ENCODE measurements at regions not wholly inside any gene's neighbourhood (a gene's known extent, or its start where the extent isn't known, plus 50 kb on each side); places are given as distances from the start of the nearest gene placed in this dataset.

GRCh38 chr12:24546661-24547060 is 402.2 kb downstream of the BCAT1 start:
- TF ChIP-seq EGR1 (IDR thresholded peaks at IDR 0.05): no peak
- no peak for TF ChIP-seq ZBTB7A (IDR thresholded peaks at IDR 0.05; ENCODE audit: low read depth)
- TF ChIP-seq REST (IDR thresholded peaks at IDR 0.05; ENCODE audit: low read depth): no peak
- no peak for TF ChIP-seq FOXM1 (IDR thresholded peaks at IDR 0.05; ENCODE audit: borderline replicate concordance, low read depth)

GRCh38 chr12:24546084-24546483 is 402.8 kb downstream of the BCAT1 start:
- TF ChIP-seq TCF12 (IDR thresholded peaks at IDR 0.05; ENCODE audit: low read depth): no peak
- TF ChIP-seq MAX (IDR thresholded peaks at IDR 0.05): no peak
- TF ChIP-seq CEBPB (IDR thresholded peaks at IDR 0.05): no peak
- TF ChIP-seq EP300 (IDR thresholded peaks at IDR 0.05; ENCODE audit: borderline replicate concordance): no peak
- TF ChIP-seq FOXM1 (IDR thresholded peaks at IDR 0.05; ENCODE audit: borderline replicate concordance, low read depth): no peak
- no peak for TF ChIP-seq TAF1 (IDR thresholded peaks at IDR 0.05; ENCODE audit: low read depth)
- TF ChIP-seq ZBTB7A (IDR thresholded peaks at IDR 0.05; ENCODE audit: low read depth): no peak
- TF ChIP-seq CREB1 (IDR thresholded peaks at IDR 0.05; ENCODE audit: low read depth): no peak
- no peak for TF ChIP-seq TEAD4 (IDR thresholded peaks at IDR 0.05)
- no peak for TF ChIP-seq REST (IDR thresholded peaks at IDR 0.05; ENCODE audit: low read depth)
- TF ChIP-seq EGR1 (IDR thresholded peaks at IDR 0.05): no peak
- TF ChIP-seq, protein P1, sequence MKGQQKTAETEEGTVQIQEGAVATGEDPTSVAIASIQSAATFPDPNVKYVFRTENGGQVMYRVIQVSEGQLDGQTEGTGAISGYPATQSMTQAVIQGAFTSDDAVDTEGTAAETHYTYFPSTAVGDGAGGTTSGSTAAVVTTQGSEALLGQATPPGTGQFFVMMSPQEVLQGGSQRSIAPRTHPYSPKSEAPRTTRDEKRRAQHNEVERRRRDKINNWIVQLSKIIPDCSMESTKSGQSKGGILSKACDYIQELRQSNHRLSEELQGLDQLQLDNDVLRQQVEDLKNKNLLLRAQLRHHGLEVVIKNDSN (IDR thresholded peaks at IDR 0.05): no peak
- TF ChIP-seq RAD21 (IDR thresholded peaks at IDR 0.05; ENCODE audit: low read depth): no peak
- no peak for TF ChIP-seq NFIC (IDR thresholded peaks at IDR 0.05)
- TF ChIP-seq YY1 (IDR thresholded peaks at IDR 0.05; ENCODE audit: low read depth): no peak

GRCh38 chr12:24544368-24544767 is 404.5 kb downstream of the BCAT1 start:
- TF ChIP-seq TEAD4 (IDR thresholded peaks at IDR 0.05): no peak
- TF ChIP-seq, protein P1 (IDR thresholded peaks at IDR 0.05): no peak
- TF ChIP-seq EGR1 (IDR thresholded peaks at IDR 0.05): no peak
- TF ChIP-seq EP300 (IDR thresholded peaks at IDR 0.05; ENCODE audit: borderline replicate concordance): no peak
- no peak for TF ChIP-seq YY1 (IDR thresholded peaks at IDR 0.05; ENCODE audit: low read depth)
- no peak for TF ChIP-seq CREB1 (IDR thresholded peaks at IDR 0.05; ENCODE audit: low read depth)
- TF ChIP-seq CEBPB (IDR thresholded peaks at IDR 0.05): no peak
- TF ChIP-seq MAX (IDR thresholded peaks at IDR 0.05): no peak
- TF ChIP-seq RAD21 (IDR thresholded peaks at IDR 0.05; ENCODE audit: low read depth): no peak
- no peak for TF ChIP-seq FOXM1 (IDR thresholded peaks at IDR 0.05; ENCODE audit: borderline replicate concordance, low read depth)
- TF ChIP-seq ZBTB7A (IDR thresholded peaks at IDR 0.05; ENCODE audit: low read depth): no peak

GRCh38 chr12:24541193-24541871 is 407.6 kb downstream of the BCAT1 start:
- TF ChIP-seq EGR1 (IDR thresholded peaks at IDR 0.05) (no peak), ZBTB7A (IDR thresholded peaks at IDR 0.05; ENCODE audit: low read depth) (no peak), TCF12 (IDR thresholded peaks at IDR 0.05; ENCODE audit: low read depth) (no peak), FOXM1 (IDR thresholded peaks at IDR 0.05; ENCODE audit: borderline replicate concordance, low read depth) (no peak), YY1 (IDR thresholded peaks at IDR 0.05; ENCODE audit: low read depth) (no peak), REST (IDR thresholded peaks at IDR 0.05; ENCODE audit: low read depth) (no peak), TAF1 (IDR thresholded peaks at IDR 0.05; ENCODE audit: low read depth) (no peak), RAD21 (IDR thresholded peaks at IDR 0.05; ENCODE audit: low read depth) (no peak), TEAD4 (IDR thresholded peaks at IDR 0.05) (no peak), CEBPB (IDR thresholded peaks at IDR 0.05) (no peak), EP300 (IDR thresholded peaks at IDR 0.05; ENCODE audit: borderline replicate concordance) (no peak)
- TF ChIP-seq, protein P1 (IDR thresholded peaks at IDR 0.05): no peak

Measured in Ishikawa (cell line).